Endodermal cell (in vitro differentiated cells): ENCODE measurements at regions not wholly inside any gene's neighbourhood (a gene's known extent, or its start where the extent isn't known, plus 50 kb on each side); places are given as distances from the start of the nearest gene placed in this dataset.
"Not testable (repeated sequence)": the region's sequence is repeated elsewhere in the genome, so short reads cannot be mapped to it uniquely, and the experiment has no call there.

Experiments
- DNase-seq: peaks from one replicate; pipeline ENCODE4 v3.0.0-alpha.2; 2017
- H3K27ac ChIP-seq: 2 replicates; pipeline ENCODE4 v1.5.1; 2013; ENCODE audit warnings: mild to moderate bottlenecking, low read depth, low read length, moderate library complexity
- H3K27me3 ChIP-seq: 2 replicates; pipeline ENCODE4 v1.6.1; 2013; ENCODE audit warnings: mild to moderate bottlenecking, low read length, moderate library complexity; ENCODE audit not compliant: insufficient read depth, control insufficient read depth, poor library complexity, severe bottlenecking
- H3K36me3 ChIP-seq: 2 replicates; pipeline ENCODE4 v1.7.0; 2013; ENCODE audit warnings: mild to moderate bottlenecking, low read length, moderate library complexity; ENCODE audit not compliant: control insufficient read depth, insufficient read depth
- H3K4me1 ChIP-seq: one replicate; pipeline ENCODE4 v1.7.0; 2013; ENCODE audit warnings: low read length; ENCODE audit not compliant: control insufficient read depth, insufficient read depth
- H3K4me3 ChIP-seq: 2 replicates; pipeline ENCODE4 v1.5.1; 2013; ENCODE audit warnings: mild to moderate bottlenecking, low read length, moderate library complexity
- H3K9ac ChIP-seq: 2 replicates; pipeline ENCODE4 v1.6.1; 2013; ENCODE audit warnings: mild to moderate bottlenecking, low read length, moderate library complexity; ENCODE audit not compliant: poor library complexity, severe bottlenecking; ENCODE audit errors: extremely low read depth
- H3K9me3 ChIP-seq: 2 replicates; pipeline ENCODE4 v1.6.1; 2013; ENCODE audit warnings: mild to moderate bottlenecking, low read length, moderate library complexity; ENCODE audit not compliant: control insufficient read depth
- H3K27ac Mint-ChIP-seq: 2 replicates; pipeline ENCODE4 v1.8.0; 2020; ENCODE audit warnings: mixed read lengths
- H3K27me3 Mint-ChIP-seq: 2 replicates; pipeline ENCODE4 v1.8.0; 2021; ENCODE audit warnings: mild to moderate bottlenecking, mixed read lengths; ENCODE audit not compliant: insufficient read depth
- H3K36me3 Mint-ChIP-seq: 2 replicates; pipeline ENCODE4 v1.8.0; 2020; ENCODE audit warnings: low read depth, mixed read lengths
- H3K4me1 Mint-ChIP-seq: 2 replicates; pipeline ENCODE4 v1.8.0; 2020; ENCODE audit warnings: mixed read lengths
- H3K4me3 Mint-ChIP-seq: 2 replicates; pipeline ENCODE4 v1.8.0; 2020; ENCODE audit warnings: mild to moderate bottlenecking, moderate library complexity, mixed read lengths
- H3K9me3 Mint-ChIP-seq: 2 replicates; pipeline ENCODE4 v1.8.0; 2020; ENCODE audit warnings: mild to moderate bottlenecking, mixed read lengths
- WGBS, 2 experiments: methylation state at CpG; one replicate each; pipeline versions ENCODE4 v1.1.5 to v1.1.7; 2013; ENCODE audit warnings: missing lambda C conversion rate in 2 of 2, mixed read lengths in 1 of 2; ENCODE audit not compliant: insufficient coverage in 1 of 2, insufficient read length in 1 of 2; 5-methylcytosine and 5-hydroxymethylcytosine counted together

DNA sequence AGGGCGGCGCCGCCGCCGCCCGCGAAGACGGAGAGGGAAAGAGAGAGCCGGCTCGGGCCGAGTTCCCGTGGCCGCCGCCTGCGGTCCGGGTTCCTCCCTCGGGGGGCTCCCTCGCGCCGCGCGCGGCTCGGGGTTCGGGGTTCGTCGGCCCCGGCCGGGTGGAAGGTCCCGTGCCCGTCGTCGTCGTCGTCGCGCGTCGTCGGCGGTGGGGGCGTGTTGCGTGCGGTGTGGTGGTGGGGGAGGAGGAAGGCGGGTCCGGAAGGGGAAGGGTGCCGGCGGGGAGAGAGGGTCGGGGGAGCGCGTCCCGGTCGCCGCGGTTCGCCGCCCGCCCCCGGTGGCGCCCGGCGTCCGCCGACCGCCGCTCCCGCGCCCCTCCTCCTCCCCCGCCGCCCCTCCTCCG, 2125.4 kb upstream of the TPTE start:
- H3K9me3 Mint-ChIP-seq, H3K9me3 ChIP-seq, H3K27me3 ChIP-seq, H3K4me1 ChIP-seq, H3K27me3 Mint-ChIP-seq, H3K4me3 ChIP-seq, H3K27ac Mint-ChIP-seq, H3K27ac ChIP-seq, H3K36me3 Mint-ChIP-seq, H3K9ac ChIP-seq, H3K4me1 Mint-ChIP-seq, H3K36me3 ChIP-seq, H3K4me3 Mint-ChIP-seq, DNase-seq: not testable (repeated sequence)
- WGBS, 2 experiments = no CpG with 5 or more reads among the region's 71 CpGs

GRCh38 chr21:8398870-8399437, 2122.4 kb upstream of the TPTE start:
- not testable (repeated sequence) for H3K4me3 ChIP-seq, H3K4me1 ChIP-seq, H3K36me3 ChIP-seq, H3K36me3 Mint-ChIP-seq, H3K9me3 Mint-ChIP-seq, H3K27me3 Mint-ChIP-seq, H3K4me1 Mint-ChIP-seq, H3K27ac ChIP-seq, H3K27me3 ChIP-seq, DNase-seq, H3K4me3 Mint-ChIP-seq, H3K9me3 ChIP-seq, H3K9ac ChIP-seq, H3K27ac Mint-ChIP-seq
- WGBS, 2 experiments = no CpG with 5 or more reads among the region's 66 CpGs

GRCh38 chr21:8399866-8400265, 2121.5 kb upstream of the TPTE start:
- not testable (repeated sequence) for H3K36me3 ChIP-seq, H3K4me1 ChIP-seq, DNase-seq, H3K27ac Mint-ChIP-seq, H3K4me3 ChIP-seq, H3K9me3 ChIP-seq, H3K4me1 Mint-ChIP-seq, H3K27ac ChIP-seq, H3K27me3 ChIP-seq, H3K27me3 Mint-ChIP-seq, H3K9me3 Mint-ChIP-seq, H3K9ac ChIP-seq, H3K36me3 Mint-ChIP-seq, H3K4me3 Mint-ChIP-seq
- no CpG with 5 or more reads among the region's 67 CpGs for WGBS, 2 experiments

DNA sequence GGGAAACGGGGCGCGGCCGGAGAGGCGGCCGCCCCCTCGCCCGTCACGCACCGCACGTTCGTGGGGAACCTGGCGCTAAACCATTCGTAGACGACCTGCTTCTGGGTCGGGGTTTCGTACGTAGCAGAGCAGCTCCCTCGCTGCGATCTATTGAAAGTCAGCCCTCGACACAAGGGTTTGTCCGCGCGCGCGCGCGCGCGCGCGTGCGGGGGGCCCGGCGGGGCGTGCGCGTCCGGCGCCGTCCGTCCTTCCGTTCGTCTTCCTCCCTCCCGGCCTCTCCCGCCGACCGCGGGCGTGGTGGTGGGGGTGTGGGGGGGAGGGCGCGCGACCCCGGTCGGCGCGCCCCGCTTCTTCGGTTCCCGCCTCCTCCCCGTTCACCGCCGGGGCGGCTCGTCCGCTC, 2119.6 kb upstream of the TPTE start:
- not testable (repeated sequence) for H3K9me3 ChIP-seq, H3K36me3 ChIP-seq, H3K4me3 Mint-ChIP-seq, H3K27ac Mint-ChIP-seq, H3K4me1 ChIP-seq, H3K27me3 Mint-ChIP-seq, H3K9me3 Mint-ChIP-seq, H3K36me3 Mint-ChIP-seq, H3K9ac ChIP-seq, H3K27ac ChIP-seq, H3K27me3 ChIP-seq, H3K4me3 ChIP-seq, H3K4me1 Mint-ChIP-seq, DNase-seq
- no CpG with 5 or more reads among the region's 66 CpGs for WGBS, 2 experiments

- H3K9me3 Mint-ChIP-seq, H3K27me3 ChIP-seq, H3K9ac ChIP-seq, H3K4me1 Mint-ChIP-seq, H3K4me3 Mint-ChIP-seq, H3K9me3 ChIP-seq, H3K27me3 Mint-ChIP-seq, H3K36me3 ChIP-seq, H3K4me3 ChIP-seq, H3K4me1 ChIP-seq, H3K36me3 Mint-ChIP-seq, H3K27ac Mint-ChIP-seq, H3K27ac ChIP-seq, DNase-seq: not testable (repeated sequence)
- no CpG with 5 or more reads among the region's 15 CpGs for WGBS, 2 experiments
These were observed 2115.1 kb upstream of the TPTE start for GRCh38 chr21:8406331-8406730.

GRCh38 chr21:8411139-8411671, 2110.2 kb upstream of the TPTE start:
- H3K4me3 Mint-ChIP-seq, H3K27ac Mint-ChIP-seq: not testable (repeated sequence)

DNA sequence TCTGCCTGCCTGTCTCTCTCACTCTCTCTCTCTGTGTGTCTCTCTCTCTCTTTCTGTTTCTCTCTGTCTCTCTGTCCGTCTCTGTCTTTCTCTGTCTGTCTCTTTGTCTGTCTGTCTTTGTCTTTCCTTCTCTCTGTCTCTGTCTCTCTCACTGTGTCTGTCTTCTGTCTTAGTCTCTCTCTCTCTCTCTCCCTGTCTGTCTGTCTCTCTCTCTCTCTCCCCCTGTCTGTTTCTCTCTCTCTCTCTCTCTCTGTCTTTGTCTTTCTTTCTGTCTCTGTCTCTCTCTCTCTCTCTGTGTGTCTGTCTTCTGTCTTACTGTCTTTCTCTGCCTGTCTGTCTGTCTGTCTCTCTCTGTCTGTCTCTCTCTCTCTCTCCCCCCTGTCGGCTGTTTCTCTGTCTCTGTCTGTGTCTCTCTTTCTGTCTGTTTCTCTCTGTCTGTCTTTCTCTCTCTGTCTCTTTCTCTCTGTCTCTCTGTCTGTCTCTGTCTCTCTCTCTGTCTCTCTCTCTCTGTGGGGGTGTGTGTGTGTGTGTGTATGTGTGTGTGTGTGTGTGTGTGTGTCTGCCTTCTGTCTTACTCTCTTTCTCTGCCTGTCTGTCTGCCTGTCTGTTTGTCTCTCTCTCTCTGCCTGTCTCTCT, 2101.3 kb upstream of the TPTE start:
- not testable (repeated sequence) for H3K9me3 ChIP-seq, H3K9ac ChIP-seq, H3K27me3 ChIP-seq, H3K36me3 Mint-ChIP-seq, H3K4me1 ChIP-seq, H3K36me3 ChIP-seq, H3K27ac ChIP-seq, H3K27me3 Mint-ChIP-seq, DNase-seq, H3K4me1 Mint-ChIP-seq, H3K4me3 ChIP-seq, H3K9me3 Mint-ChIP-seq
- Mint-ChIP-seq H3K4me3 (peak overlapping the region; percentile 8), H3K27ac (peak overlapping the region; percentile 95)
- no CpG with 5 or more reads among the region's 2 CpGs for WGBS, 2 experiments

More at GRCh38 chr21:8411139-8411671, 2110.2 kb upstream of the TPTE start:
- not testable (repeated sequence) for H3K9me3 ChIP-seq, H3K27me3 ChIP-seq, H3K4me1 ChIP-seq, H3K9me3 Mint-ChIP-seq, H3K9ac ChIP-seq, H3K4me1 Mint-ChIP-seq, H3K4me3 ChIP-seq, H3K36me3 ChIP-seq, DNase-seq, H3K36me3 Mint-ChIP-seq, H3K27ac ChIP-seq, H3K27me3 Mint-ChIP-seq
- no CpG with 5 or more reads among the region's 4 CpGs for WGBS, 2 experiments
